GM19240 (cell line): ENCODE measurements at regions not wholly inside any gene's neighbourhood (a gene's known extent, or its start where the extent isn't known, plus 50 kb on each side); places are given as distances from the start of the nearest gene placed in this dataset.
"Not testable (repeated sequence)": the region's sequence is repeated elsewhere in the genome, so short reads cannot be mapped to it uniquely, and the experiment has no call there.

ENCODE experiments used
- DNase-seq: peaks from one replicate; pipeline ENCODE4 v3.0.0; 2011; ENCODE audit warnings: low spot score; ENCODE audit not compliant: insufficient read length

- DNase-seq: no peak
These were observed 221.7 kb upstream of the DIPK2B start for GRCh38 chrX:45422216-45422925.

GRCh38 chrX:45421806-45422205, 221.1 kb upstream of the DIPK2B start:
- DNase-seq: no peak

GRCh38 chrX:45404206-45404605, 203.5 kb upstream of the DIPK2B start:
- no peak for DNase-seq

GRCh38 chrX:45401923-45402322, 201.2 kb upstream of the DIPK2B start:
- no peak for DNase-seq

- not testable (repeated sequence) for DNase-seq
These were observed 200.5 kb upstream of the DIPK2B start for GRCh38 chrX:45400951-45401725.

- DNase-seq: no peak
These were observed 199.5 kb upstream of the DIPK2B start for GRCh38 chrX:45400027-45400779.

GRCh38 chrX:45385757-45386156, 185.1 kb upstream of the DIPK2B start:
- DNase-seq: no peak

GRCh38 chrX:45381841-45382240, 181.2 kb upstream of the DIPK2B start:
- no peak for DNase-seq

- no peak for DNase-seq
These were observed 180.7 kb upstream of the DIPK2B start for GRCh38 chrX:45381366-45381765.

GRCh38 chrX:45379236-45379635, 178.6 kb upstream of the DIPK2B start:
- DNase-seq: no peak

GRCh38 chrX:45372151-45372550, 171.5 kb upstream of the DIPK2B start:
- DNase-seq: no peak

- no peak for DNase-seq
These were observed 168.0 kb upstream of the DIPK2B start for GRCh38 chrX:45368705-45369104.

GRCh38 chrX:45363596-45363995, 162.9 kb upstream of the DIPK2B start:
- DNase-seq: no peak

- DNase-seq: no peak
These were observed 159.9 kb upstream of the DIPK2B start for GRCh38 chrX:45360571-45360970.

GRCh38 chrX:45358392-45358791, 157.7 kb upstream of the DIPK2B start:
- no peak for DNase-seq

- DNase-seq: no peak
These were observed 152.8 kb upstream of the DIPK2B start for GRCh38 chrX:45353456-45353855.

GRCh38 chrX:45352611-45353010, 151.9 kb upstream of the DIPK2B start:
- DNase-seq: no peak

- no peak for DNase-seq
These were observed 150.8 kb upstream of the DIPK2B start for GRCh38 chrX:45351478-45351877.

- no peak for DNase-seq
These were observed 147.6 kb upstream of the DIPK2B start for GRCh38 chrX:45348296-45348695.

- DNase-seq: no peak
These were observed 147.2 kb upstream of the DIPK2B start for GRCh38 chrX:45347877-45348276.

GRCh38 chrX:45344594-45344993, 143.9 kb upstream of the DIPK2B start:
- no peak for DNase-seq

GRCh38 chrX:45329217-45329616, 128.5 kb upstream of the DIPK2B start:
- no peak for DNase-seq
